ENCODE measurements at regions not wholly inside any gene's neighbourhood (a gene's known extent, or its start where the extent isn't known, plus 50 kb on each side); places are given as distances from the start of the nearest gene placed in this dataset.

DNA sequence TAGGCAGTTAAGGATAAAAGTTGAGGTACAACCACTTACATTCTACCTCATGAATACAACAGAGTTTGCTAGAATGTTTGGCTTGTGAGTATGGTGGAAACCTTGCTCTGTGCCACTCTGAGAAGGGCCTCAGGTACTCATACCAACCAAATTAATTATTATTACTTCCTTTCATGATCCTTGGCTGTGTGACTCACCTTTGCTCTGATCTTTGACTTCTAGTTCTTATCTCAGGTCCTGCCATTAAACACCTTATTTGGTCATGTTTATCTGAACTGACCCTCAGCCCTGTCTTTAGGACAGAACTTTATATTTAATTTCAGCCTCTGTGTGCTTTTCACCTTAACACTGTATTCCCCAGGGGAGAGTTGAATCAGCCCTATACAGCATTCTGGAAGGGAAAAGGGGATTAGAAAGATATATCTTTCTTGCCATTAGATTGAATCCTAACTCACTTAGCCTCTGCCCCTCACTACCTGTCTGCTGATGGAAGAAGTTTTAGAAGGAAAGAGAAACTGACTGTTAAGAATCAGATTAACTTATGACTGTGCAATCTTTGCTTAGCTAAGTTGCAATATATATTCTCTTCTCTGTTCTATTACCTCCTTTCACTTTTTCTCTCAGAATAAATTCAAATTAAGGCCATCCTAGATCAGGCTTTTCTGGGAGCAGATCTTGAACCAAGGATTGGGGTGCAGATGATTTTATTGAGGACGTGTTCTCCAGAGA lies 260.4 kb upstream of the DPYD start:
- Mint-ChIP-seq H3K27ac (no peak overlapping the region), H3K36me3 (no peaks in the 10 kb centered on the region), H3K4me3 (no peak overlapping the region), H3K4me1 (peaks cover 4% of the 10 kb centered on the region), H3K9me3 (no peaks in the 10 kb centered on the region), H3K27me3 (ENCODE audit: low read depth) (no peaks in the 10 kb centered on the region)
- TF ChIP-seq, protein P1, sequence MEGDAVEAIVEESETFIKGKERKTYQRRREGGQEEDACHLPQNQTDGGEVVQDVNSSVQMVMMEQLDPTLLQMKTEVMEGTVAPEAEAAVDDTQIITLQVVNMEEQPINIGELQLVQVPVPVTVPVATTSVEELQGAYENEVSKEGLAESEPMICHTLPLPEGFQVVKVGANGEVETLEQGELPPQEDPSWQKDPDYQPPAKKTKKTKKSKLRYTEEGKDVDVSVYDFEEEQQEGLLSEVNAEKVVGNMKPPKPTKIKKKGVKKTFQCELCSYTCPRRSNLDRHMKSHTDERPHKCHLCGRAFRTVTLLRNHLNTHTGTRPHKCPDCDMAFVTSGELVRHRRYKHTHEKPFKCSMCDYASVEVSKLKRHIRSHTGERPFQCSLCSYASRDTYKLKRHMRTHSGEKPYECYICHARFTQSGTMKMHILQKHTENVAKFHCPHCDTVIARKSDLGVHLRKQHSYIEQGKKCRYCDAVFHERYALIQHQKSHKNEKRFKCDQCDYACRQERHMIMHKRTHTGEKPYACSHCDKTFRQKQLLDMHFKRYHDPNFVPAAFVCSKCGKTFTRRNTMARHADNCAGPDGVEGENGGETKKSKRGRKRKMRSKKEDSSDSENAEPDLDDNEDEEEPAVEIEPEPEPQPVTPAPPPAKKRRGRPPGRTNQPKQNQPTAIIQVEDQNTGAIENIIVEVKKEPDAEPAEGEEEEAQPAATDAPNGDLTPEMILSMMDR (IDR thresholded peaks at IDR 0.05; ENCODE audit: unreplicated experiment): no peak
- no peak for DNase-seq (ENCODE audit: low spot score in 2 of 2, unreplicated experiment in 2 of 2)

DNA sequence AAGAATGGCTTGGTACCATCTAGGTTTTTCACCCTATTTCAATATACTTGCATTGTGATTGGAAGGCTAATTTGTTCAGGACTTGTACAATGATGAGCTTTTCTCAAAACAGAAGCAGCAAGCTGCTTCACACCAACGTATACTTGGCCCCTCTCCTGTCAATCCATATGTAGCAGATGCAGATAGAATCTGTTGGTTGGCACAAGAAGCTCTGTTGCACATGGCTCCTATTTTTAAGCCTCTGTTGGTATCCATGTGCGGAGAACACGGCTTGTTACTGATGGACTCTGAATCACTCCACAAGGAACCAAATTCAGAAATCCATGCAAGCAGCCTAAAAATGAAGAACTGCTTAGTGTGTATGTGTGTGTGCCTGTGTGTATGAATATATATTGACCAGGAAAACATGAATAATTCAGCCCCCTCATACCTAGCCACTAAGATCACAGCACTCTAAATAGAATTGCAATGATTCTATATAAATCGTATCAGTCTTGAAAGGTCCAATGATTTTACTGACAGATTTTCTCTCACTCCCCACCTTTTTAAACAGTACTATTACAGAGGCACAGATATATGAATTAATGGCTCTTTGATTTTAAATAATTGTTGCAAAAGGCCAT lies 258.4 kb upstream of the DPYD start:
- Mint-ChIP-seq H3K4me1 (peaks cover 4% of the 10 kb centered on the region), H3K9me3 (no peaks in the 10 kb centered on the region), H3K27me3 (ENCODE audit: low read depth) (no peaks in the 10 kb centered on the region), H3K27ac (no peak overlapping the region), H3K4me3 (no peak overlapping the region), H3K36me3 (no peaks in the 10 kb centered on the region)
- no peak for DNase-seq (ENCODE audit: low spot score in 2 of 2, unreplicated experiment in 2 of 2)
- TF ChIP-seq, protein P1 (IDR thresholded peaks at IDR 0.05; ENCODE audit: unreplicated experiment): no peak

DNA sequence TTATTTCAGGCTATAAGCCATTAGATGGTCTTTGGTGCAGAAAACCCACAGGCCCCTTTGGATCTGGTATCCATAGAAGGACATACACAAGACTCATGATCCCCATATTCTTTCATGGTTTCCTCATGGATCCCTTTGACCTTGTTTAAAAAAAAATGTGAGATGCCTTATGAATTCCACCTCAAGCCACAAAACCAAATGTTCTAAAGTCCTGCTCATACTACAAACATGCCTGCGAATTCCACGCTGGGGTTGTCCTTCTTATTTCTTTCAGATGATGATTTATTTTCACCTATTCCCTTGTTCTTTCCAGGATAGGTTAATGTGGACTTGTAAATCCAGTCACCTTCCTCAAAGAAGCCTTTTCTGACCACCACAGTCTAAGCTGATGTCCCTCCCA lies 256.9 kb upstream of the DPYD start:
- DNase-seq (ENCODE audit: low spot score in 2 of 2, unreplicated experiment in 2 of 2): no peak
- H3K4me1 Mint-ChIP-seq: peaks cover 4% of the 10 kb centered on the region
- no peak overlapping the region for H3K27ac Mint-ChIP-seq
- no peaks in the 10 kb centered on the region for H3K9me3 Mint-ChIP-seq
- H3K27me3 Mint-ChIP-seq (ENCODE audit: low read depth): no peaks in the 10 kb centered on the region
- H3K4me3 Mint-ChIP-seq: no peak overlapping the region
- TF ChIP-seq, protein P1 (IDR thresholded peaks at IDR 0.05; ENCODE audit: unreplicated experiment): no peak
- H3K36me3 Mint-ChIP-seq: no peaks in the 10 kb centered on the region

DNA sequence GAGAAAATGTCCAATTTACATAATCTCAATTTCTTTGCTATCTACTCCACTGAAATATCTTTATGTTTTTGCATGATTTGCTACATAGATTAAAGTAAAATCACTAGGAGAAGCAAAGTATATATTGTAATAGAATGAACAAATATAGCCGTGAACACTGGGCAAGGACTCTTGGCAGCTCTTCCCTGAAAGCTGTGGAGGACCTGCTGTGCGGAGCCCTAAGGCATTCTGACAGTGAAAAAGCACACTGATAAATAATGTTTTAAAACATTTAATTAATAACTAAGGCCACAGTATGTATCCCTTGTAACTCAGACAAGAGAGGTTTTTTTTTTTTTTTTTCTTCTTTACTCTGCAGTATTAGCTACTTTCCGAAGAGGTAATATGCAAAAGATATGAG lies 256.1 kb upstream of the DPYD start:
- H3K4me1 Mint-ChIP-seq: peaks cover 4% of the 10 kb centered on the region
- no peak overlapping the region for H3K4me3 Mint-ChIP-seq
- no peak for DNase-seq (ENCODE audit: low spot score in 2 of 2, unreplicated experiment in 2 of 2)
- TF ChIP-seq, protein P1 (IDR thresholded peaks at IDR 0.05; ENCODE audit: unreplicated experiment): no peak
- no peak overlapping the region for H3K27ac Mint-ChIP-seq
- H3K36me3 Mint-ChIP-seq: no peaks in the 10 kb centered on the region
- H3K9me3 Mint-ChIP-seq: no peaks in the 10 kb centered on the region
- H3K27me3 Mint-ChIP-seq (ENCODE audit: low read depth): no peaks in the 10 kb centered on the region

DNA sequence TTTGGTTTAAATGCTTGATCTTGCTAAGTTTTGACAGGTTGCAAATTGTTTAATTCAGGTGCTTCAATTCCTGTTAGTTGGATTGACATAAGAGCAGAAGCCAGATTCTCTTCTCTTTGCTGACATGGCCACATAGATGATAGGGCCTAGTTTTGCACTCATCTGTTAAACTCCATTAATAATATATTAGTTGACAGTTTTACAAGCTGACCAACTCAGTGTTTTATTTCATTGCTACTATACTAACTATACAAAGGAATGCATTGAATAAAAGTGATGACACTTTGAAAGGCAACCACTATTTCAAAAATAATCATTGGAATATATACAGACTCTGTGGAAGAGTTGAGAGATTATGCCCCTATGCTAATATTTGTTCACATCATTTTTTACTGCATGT lies 255.6 kb upstream of the DPYD start:
- Mint-ChIP-seq H3K4me1 (peaks cover 4% of the 10 kb centered on the region), H3K27ac (no peak overlapping the region)

More for the DNA sequence above, 255.6 kb upstream of the DPYD start:
- H3K9me3 Mint-ChIP-seq: no peaks in the 10 kb centered on the region
- no peak overlapping the region for H3K4me3 Mint-ChIP-seq
- TF ChIP-seq, protein P1 (IDR thresholded peaks at IDR 0.05; ENCODE audit: unreplicated experiment): no peak
- H3K27me3 Mint-ChIP-seq (ENCODE audit: low read depth): no peaks in the 10 kb centered on the region
- no peak for DNase-seq (ENCODE audit: low spot score in 2 of 2, unreplicated experiment in 2 of 2)
- no peaks in the 10 kb centered on the region for H3K36me3 Mint-ChIP-seq

Data from mesothelial cell of epicardium (in vitro differentiated cells).